ENCODE measurements at regions not wholly inside any gene's neighbourhood (a gene's known extent, or its start where the extent isn't known, plus 50 kb on each side); places are given as distances from the start of the nearest gene placed in this dataset.

DNA sequence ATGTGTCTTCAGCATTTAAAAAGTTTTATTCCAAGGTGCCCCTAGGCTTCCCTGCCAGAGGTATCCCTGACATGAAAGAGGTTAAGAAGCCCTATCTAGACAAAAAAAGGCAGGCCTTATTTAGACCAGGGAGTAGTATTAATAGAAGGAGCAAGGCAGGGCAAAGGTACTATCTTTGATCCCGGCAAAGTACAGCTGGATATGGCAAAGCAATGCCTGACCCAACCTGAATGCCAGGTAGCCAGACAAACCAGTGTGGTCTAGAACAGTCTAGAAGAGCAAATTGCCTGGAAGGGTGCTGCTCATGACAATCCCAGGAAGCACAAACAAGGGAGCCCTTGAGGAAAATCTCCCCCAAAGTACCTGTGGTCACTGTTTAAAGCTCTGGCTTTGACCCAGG, 62.6 kb upstream of the SYT13 start:
- H3K36me3 ChIP-seq (replicated peaks in 1 of 2; ENCODE audit: control insufficient read depth in 1 of 2, insufficient read depth in 2 of 2, low read length in 1 of 2): no peaks in the 10 kb centered on the region
- H2AFZ ChIP-seq (ENCODE audit: low read depth): no peak overlapping the region
- no peak overlapping the region for H3K4me2 ChIP-seq
- ChIA-PET POLR2A (no interaction called here), CTCF (interaction anchor here (1.9 to 3.5 kb wide), 3 partner anchors 9 to 422 kb away, joined by 7 to 20 read pairs (median 8); no protein-coding TSS in a partner anchor)
- H3K79me2 ChIP-seq (ENCODE audit: insufficient read depth): no peaks in the 10 kb centered on the region
- no peak overlapping the region for H3K27ac ChIP-seq (ENCODE audit: low read depth in 2 of 2, low read length in 1 of 2)
- H3K27me3 ChIP-seq (ENCODE audit: insufficient read depth): peaks cover 9% of the 10 kb centered on the region; the same call in 1 of the 2 replicates
- DNase-seq: no peak
- WGBS (ENCODE audit: low lambda C conversion rate): 63% methylated on average over 1 of the region's 1 CpG
- no peaks in the 10 kb centered on the region for H3K4me1 ChIP-seq (ENCODE audit: control insufficient read depth in 1 of 2, insufficient read depth in 2 of 2, low read depth in 1 of 2, low read length in 1 of 2)
- no peaks in the 10 kb centered on the region for H4K20me1 ChIP-seq (ENCODE audit: insufficient read depth)
- no peaks in the 10 kb centered on the region for H3K9me2 ChIP-seq
- H3K9ac ChIP-seq: no peak overlapping the region
- H3K9me3 ChIP-seq: no peaks in the 10 kb centered on the region
- no peak overlapping the region for H3K4me3 ChIP-seq (ENCODE audit: low read depth in 2 of 2, low read length in 1 of 2)
- TF ChIP-seq YY1 (IDR thresholded peaks at IDR 0.05; ENCODE audit: low read depth) (no peak), TEAD4 (IDR thresholded peaks at IDR 0.05; ENCODE audit: borderline replicate concordance, insufficient read depth) (no peak), MEF2A (IDR thresholded peaks at IDR 0.05; ENCODE audit: borderline replicate concordance, low read depth) (no peak), SMC3 (IDR thresholded peaks at IDR 0.05; ENCODE audit: low read depth, low read length) (no peak), TCF12 (IDR thresholded peaks at IDR 0.05) (no peak)
- no peaks in the 10 kb centered on the region for H3F3A ChIP-seq (replicated peaks; ENCODE audit: insufficient read depth)

DNA sequence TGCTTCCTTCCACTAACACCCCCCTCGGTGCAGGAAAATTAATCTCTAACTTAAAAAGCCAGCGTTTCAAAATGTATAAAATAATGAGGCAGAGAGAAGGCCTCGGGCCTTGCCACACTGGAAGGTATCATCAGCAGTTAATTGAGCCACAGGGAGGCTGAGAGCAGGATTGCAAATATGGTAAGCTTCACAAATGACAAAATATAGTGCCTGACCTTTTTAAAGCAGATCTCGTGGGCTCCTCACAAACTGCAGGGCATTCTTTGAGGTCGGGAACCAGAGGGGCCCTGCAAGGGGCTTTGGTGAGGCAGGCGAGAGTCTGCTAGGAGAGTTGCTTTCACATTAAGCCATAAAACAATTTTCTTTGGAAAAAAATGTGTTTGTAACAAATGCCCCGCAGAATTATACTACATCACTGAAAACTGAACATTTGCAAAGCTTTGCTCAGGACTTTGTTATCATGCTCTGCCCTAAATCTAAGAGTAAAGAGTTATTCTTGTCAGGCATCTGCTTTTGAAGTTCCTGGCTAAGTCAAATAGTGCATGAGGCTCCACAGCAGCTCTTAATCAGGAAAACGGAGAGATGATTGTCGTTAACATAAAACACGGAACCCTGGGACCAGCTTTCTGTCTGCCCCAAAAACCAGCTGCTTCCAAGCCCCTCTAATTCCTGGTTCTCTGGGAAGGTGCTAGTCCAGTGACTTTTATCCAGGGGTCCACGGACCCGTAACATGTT, 61.4 kb upstream of the SYT13 start:
- POLR2A ChIA-PET: no interaction called here
- 47% methylated on average over 12 of the region's 12 CpGs for WGBS (ENCODE audit: low lambda C conversion rate)
- H3K9ac ChIP-seq: no peak overlapping the region
- H3K79me2 ChIP-seq (ENCODE audit: insufficient read depth): no peaks in the 10 kb centered on the region
- no peaks in the 10 kb centered on the region for H3F3A ChIP-seq (replicated peaks; ENCODE audit: insufficient read depth)
- H2AFZ ChIP-seq (ENCODE audit: low read depth): no peak overlapping the region
- H3K27me3 ChIP-seq (ENCODE audit: insufficient read depth): peaks cover 20% of the 10 kb centered on the region; the same call in 1 of the 2 replicates
- no peaks in the 10 kb centered on the region for H4K20me1 ChIP-seq (ENCODE audit: insufficient read depth)
- no peak overlapping the region for H3K27ac ChIP-seq (ENCODE audit: low read depth in 2 of 2, low read length in 1 of 2)
- H3K4me3 ChIP-seq (ENCODE audit: low read depth in 2 of 2, low read length in 1 of 2): no peak overlapping the region
- TF ChIP-seq, protein P1, sequence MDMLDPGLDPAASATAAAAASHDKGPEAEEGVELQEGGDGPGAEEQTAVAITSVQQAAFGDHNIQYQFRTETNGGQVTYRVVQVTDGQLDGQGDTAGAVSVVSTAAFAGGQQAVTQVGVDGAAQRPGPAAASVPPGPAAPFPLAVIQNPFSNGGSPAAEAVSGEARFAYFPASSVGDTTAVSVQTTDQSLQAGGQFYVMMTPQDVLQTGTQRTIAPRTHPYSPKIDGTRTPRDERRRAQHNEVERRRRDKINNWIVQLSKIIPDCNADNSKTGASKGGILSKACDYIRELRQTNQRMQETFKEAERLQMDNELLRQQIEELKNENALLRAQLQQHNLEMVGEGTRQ (IDR thresholded peaks at IDR 0.05; ENCODE audit: borderline replicate concordance, low read depth, low read length): no peak
- TF ChIP-seq CHD2 (IDR thresholded peaks at IDR 0.05; ENCODE audit: low read length, partially characterized antibody) (no peak), FOXJ3 (CRISPR knock-in tag; IDR thresholded peaks at IDR 0.05) (no peak), NRF1 (IDR thresholded peaks at IDR 0.05; ENCODE audit: low read depth, low read length) (no peak), RFX5 (IDR thresholded peaks at IDR 0.05; ENCODE audit: low read length) (no peak), POLR2AphosphoS5 (IDR thresholded peaks at IDR 0.05; ENCODE audit: low read depth, low read length) (no peak), MXI1 (IDR thresholded peaks at IDR 0.05; ENCODE audit: low read depth, low read length) (no peak), EP300 (IDR thresholded peaks at IDR 0.05; ENCODE audit: borderline replicate concordance in 1 of 2, low read depth in 1 of 2, low read length in 1 of 2) (no peak), ELF1 (IDR thresholded peaks at IDR 0.05) (no peak), NFIC (IDR thresholded peaks at IDR 0.05; ENCODE audit: borderline replicate concordance) (no peak)
- TF ChIP-seq, protein P2, sequence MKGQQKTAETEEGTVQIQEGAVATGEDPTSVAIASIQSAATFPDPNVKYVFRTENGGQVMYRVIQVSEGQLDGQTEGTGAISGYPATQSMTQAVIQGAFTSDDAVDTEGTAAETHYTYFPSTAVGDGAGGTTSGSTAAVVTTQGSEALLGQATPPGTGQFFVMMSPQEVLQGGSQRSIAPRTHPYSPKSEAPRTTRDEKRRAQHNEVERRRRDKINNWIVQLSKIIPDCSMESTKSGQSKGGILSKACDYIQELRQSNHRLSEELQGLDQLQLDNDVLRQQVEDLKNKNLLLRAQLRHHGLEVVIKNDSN (IDR thresholded peaks at IDR 0.05; ENCODE audit: borderline replicate concordance, low read depth): no peak
- H3K36me3 ChIP-seq (replicated peaks in 1 of 2; ENCODE audit: control insufficient read depth in 1 of 2, insufficient read depth in 2 of 2, low read length in 1 of 2): no peaks in the 10 kb centered on the region
- no peaks in the 10 kb centered on the region for H3K9me3 ChIP-seq
- CTCF ChIA-PET: interaction anchor here (0.9 to 3.5 kb wide), 5 partner anchors 7 to 424 kb away, joined by 3 to 20 read pairs (median 7); no protein-coding TSS in a partner anchor
- H3K9me2 ChIP-seq: no peaks in the 10 kb centered on the region
- DNase-seq: no peak
- no peak overlapping the region for H3K4me2 ChIP-seq
- no peaks in the 10 kb centered on the region for H3K4me1 ChIP-seq (ENCODE audit: control insufficient read depth in 1 of 2, insufficient read depth in 2 of 2, low read depth in 1 of 2, low read length in 1 of 2)
